Suprapubic skin (tissue), 4 donors: ENCODE measurements at regions not wholly inside any gene's neighbourhood (a gene's known extent, or its start where the extent isn't known, plus 50 kb on each side); places are given as distances from the start of the nearest gene placed in this dataset.

Experiments used
- DNase-seq, 2 donors: peaks; one replicate each; pipeline ENCODE4 v3.0.0-alpha.2; 2019; ENCODE audit warnings: low spot score in 2 of 2
- H3K27ac ChIP-seq: fragments of 200-600 bp; sonication (generic); one replicate; pipeline ENCODE4 v1.5.1; 2019
- H3K27me3 ChIP-seq: fragments of 200-600 bp; sonication (generic); one replicate; pipeline ENCODE4 v1.5.1; 2019
- H3K36me3 ChIP-seq: fragments of 200-600 bp; sonication (generic); one replicate; pipeline ENCODE4 v1.5.1; 2019
- H3K4me1 ChIP-seq: fragments of 200-600 bp; sonication (generic); one replicate; pipeline ENCODE4 v1.5.1; 2019
- H3K4me3 ChIP-seq: fragments of 200-600 bp; sonication (generic); one replicate; pipeline ENCODE4 v1.5.1; 2019; ENCODE audit warnings: mild to moderate bottlenecking
- H3K9me3 ChIP-seq: fragments of 200-600 bp; sonication (generic); one replicate; pipeline ENCODE4 v1.5.1; 2019
- EP300 ChIP-seq: sonication (generic); formaldehyde crosslinking; IDR thresholded peaks from one replicate; pipeline ENCODE4 v1.6.1; 2017; ENCODE audit warnings: antibody characterized with exemption
- POLR2A ChIP-seq, 2 donors: fragments of 450-650 bp; IDR thresholded peaks; one replicate each; pipeline ENCODE4 v1.6.1; 2017; ENCODE audit warnings: antibody characterized with exemption in 2 of 2, mild to moderate bottlenecking in 2 of 2, moderate library complexity in 2 of 2
- POLR2AphosphoS5 ChIP-seq, 3 donors: sonication (generic); formaldehyde crosslinking; IDR thresholded peaks; one replicate each; pipeline ENCODE4 v1.6.1; 2017; ENCODE audit warnings: antibody characterized with exemption in 3 of 3
- WGBS: methylation state at CpG from one replicate; pipeline ENCODE4 v1.1.5; 2018; 5-methylcytosine and 5-hydroxymethylcytosine counted together
- TF ChIP-seq, protein P1 (sequence below), 2 donors: fragments of 200-600 bp in 1 of 2; fragments of 450-650 bp in 1 of 2; sonication (generic) in 1 of 2; IDR thresholded peaks; one replicate each; pipeline ENCODE4 v1.5.1; 2016 to 2019; ENCODE audit warnings: antibody characterized with exemption in 2 of 2, mild to moderate bottlenecking in 1 of 2, moderate library complexity in 1 of 2

DNA sequence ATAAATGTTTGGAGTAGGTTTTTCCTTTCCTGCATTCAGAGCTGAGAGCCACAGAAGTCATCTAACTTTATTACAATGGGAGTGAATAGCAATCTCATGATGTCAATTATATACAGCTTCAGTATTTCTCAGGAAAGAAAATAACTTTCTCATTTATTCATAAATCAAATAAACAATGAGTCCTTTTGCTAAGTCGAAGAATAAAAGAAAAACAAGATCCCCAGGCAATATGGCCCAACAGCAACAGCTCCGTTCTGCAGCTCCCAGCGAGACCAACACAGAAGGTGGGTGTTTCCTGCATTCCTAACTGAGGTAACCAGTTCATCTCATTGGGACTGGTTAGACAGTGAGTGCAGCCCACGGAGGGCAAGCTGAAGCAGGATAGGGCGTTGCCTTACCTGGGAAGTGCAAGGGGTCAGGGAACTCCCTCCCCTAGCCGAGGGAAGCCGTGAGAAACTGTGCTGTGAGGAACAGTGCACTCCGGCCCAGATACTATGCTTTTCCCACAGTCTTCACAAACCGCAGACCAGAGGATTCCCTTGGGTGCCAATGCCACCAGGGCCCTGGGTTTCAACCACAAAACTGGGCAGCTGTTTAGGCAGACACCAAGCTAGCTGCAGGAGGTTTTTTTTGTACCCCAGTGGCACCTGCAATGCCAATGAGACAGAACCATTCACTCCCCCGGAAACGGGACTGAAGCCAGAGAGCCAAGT, 128.2 kb downstream of the SLITRK1 start:
- no peak overlapping the region for H3K4me3 ChIP-seq
- WGBS = 76% methylated on average over 10 of the region's 11 CpGs
- no peaks in the 10 kb centered on the region for H3K9me3 ChIP-seq
- no peaks in the 10 kb centered on the region for H3K27me3 ChIP-seq
- no peaks in the 10 kb centered on the region for H3K4me1 ChIP-seq
- DNase-seq = no peak
- no peaks in the 10 kb centered on the region for H3K36me3 ChIP-seq
- TF ChIP-seq EP300 = no peak
- TF ChIP-seq, protein P1, sequence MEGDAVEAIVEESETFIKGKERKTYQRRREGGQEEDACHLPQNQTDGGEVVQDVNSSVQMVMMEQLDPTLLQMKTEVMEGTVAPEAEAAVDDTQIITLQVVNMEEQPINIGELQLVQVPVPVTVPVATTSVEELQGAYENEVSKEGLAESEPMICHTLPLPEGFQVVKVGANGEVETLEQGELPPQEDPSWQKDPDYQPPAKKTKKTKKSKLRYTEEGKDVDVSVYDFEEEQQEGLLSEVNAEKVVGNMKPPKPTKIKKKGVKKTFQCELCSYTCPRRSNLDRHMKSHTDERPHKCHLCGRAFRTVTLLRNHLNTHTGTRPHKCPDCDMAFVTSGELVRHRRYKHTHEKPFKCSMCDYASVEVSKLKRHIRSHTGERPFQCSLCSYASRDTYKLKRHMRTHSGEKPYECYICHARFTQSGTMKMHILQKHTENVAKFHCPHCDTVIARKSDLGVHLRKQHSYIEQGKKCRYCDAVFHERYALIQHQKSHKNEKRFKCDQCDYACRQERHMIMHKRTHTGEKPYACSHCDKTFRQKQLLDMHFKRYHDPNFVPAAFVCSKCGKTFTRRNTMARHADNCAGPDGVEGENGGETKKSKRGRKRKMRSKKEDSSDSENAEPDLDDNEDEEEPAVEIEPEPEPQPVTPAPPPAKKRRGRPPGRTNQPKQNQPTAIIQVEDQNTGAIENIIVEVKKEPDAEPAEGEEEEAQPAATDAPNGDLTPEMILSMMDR (IDR thresholded peaks at IDR 0.05) = no peak
- TF ChIP-seq POLR2A (IDR thresholded peaks at IDR 0.05) = no peak
- no peak for TF ChIP-seq POLR2AphosphoS5 (IDR thresholded peaks at IDR 0.05)
- H3K27ac ChIP-seq = no peak overlapping the region

DNA sequence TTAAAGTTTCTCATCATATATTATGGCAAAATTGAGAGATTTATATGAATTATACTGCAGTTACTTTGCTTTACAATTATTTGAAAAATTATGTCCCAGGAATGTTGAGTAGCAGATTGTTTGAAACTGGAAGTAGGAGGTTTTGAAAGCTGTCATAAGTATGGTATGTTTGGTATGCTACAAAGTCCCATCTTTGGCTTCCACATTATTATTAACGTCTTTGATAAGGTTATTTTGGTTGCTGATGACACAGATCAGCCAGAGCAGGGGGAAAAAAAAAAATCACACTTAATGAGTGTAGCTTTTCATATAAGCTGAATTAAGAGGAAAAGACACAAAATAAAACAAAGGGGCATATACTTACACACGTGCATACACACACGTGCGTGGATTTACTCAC, 130.1 kb downstream of the SLITRK1 start:
- 60% methylated on average over 4 of the region's 4 CpGs for WGBS
- Histone ChIP-seq H3K27ac (no peak overlapping the region), H3K4me3 (no peak overlapping the region), H3K4me1 (no peaks in the 10 kb centered on the region), H3K9me3 (no peaks in the 10 kb centered on the region), H3K36me3 (no peaks in the 10 kb centered on the region), H3K27me3 (no peaks in the 10 kb centered on the region)
- no peak for TF ChIP-seq EP300
- no peak for TF ChIP-seq POLR2AphosphoS5 (IDR thresholded peaks at IDR 0.05)
- TF ChIP-seq POLR2A (IDR thresholded peaks at IDR 0.05) = no peak
- DNase-seq = no peak

DNA sequence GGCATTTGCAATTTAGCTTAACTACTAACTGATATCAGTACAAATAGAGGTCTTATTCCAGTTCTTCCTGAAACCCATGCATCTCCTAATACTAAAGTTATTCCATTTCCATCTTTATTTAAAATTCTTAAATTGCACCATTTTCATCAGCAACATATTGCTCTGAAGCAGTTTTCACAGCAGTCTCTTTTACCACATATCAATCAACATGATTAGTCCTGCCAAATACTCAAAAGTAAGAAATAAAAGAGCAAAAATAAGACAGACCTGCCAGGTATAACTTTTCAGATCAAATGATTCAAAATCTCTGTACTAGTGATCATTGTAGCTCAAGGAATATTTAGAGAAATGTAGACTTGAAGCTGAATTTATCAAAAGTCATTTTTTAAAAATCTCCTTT, 141.7 kb downstream of the SLITRK1 start:
- H3K9me3 ChIP-seq = no peaks in the 10 kb centered on the region
- H3K27me3 ChIP-seq = no peaks in the 10 kb centered on the region
- TF ChIP-seq EP300 (no peak), POLR2A (IDR thresholded peaks at IDR 0.05) (no peak), POLR2AphosphoS5 (IDR thresholded peaks at IDR 0.05) (no peak)
- TF ChIP-seq, protein P1 (IDR thresholded peaks at IDR 0.05) = no peak
- no peak overlapping the region for H3K27ac ChIP-seq
- DNase-seq = no peak
- H3K36me3 ChIP-seq = no peaks in the 10 kb centered on the region
- no peaks in the 10 kb centered on the region for H3K4me1 ChIP-seq
- no peak overlapping the region for H3K4me3 ChIP-seq

GRCh38 chr13:83738407-83738806, 143.9 kb downstream of the SLITRK1 start:
- Histone ChIP-seq H3K27me3 (no peaks in the 10 kb centered on the region), H3K4me1 (no peaks in the 10 kb centered on the region), H3K36me3 (no peaks in the 10 kb centered on the region), H3K4me3 (no peak overlapping the region), H3K9me3 (no peaks in the 10 kb centered on the region), H3K27ac (no peak overlapping the region)
- WGBS = 90% methylated on average over 4 of the region's 4 CpGs
- DNase-seq = no peak
- no peak for TF ChIP-seq EP300
- TF ChIP-seq POLR2AphosphoS5 (IDR thresholded peaks at IDR 0.05) = no peak
- TF ChIP-seq POLR2A (IDR thresholded peaks at IDR 0.05) = no peak
- TF ChIP-seq, protein P1 (IDR thresholded peaks at IDR 0.05) = no peak

DNA sequence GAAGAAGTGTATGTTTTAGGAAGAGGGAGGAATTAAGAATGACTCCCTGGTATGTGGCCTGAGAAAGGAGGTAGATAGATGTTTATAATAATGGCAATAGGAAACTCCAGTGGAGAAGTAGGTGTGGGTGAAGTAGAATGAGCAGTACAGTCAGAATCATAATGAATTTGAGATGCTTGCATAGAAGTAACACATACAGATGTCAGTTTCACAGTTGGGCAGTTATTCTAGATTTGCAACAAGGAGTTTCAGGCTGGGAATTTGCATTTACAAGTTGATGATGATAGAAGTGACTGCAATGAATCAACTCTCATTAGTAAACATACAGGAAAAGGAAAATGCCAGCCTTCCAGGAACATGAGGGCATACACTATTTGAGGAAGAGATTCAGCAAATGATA, 149.0 kb downstream of the SLITRK1 start:
- H3K36me3 ChIP-seq = no peaks in the 10 kb centered on the region
- H3K9me3 ChIP-seq = no peaks in the 10 kb centered on the region
- no peak overlapping the region for H3K4me3 ChIP-seq
- TF ChIP-seq, protein P1 (IDR thresholded peaks at IDR 0.05) = no peak
- no peak for TF ChIP-seq POLR2AphosphoS5 (IDR thresholded peaks at IDR 0.05)
- TF ChIP-seq EP300 = no peak
- no peak for TF ChIP-seq POLR2A (IDR thresholded peaks at IDR 0.05)
- H3K27ac ChIP-seq = no peak overlapping the region
- H3K27me3 ChIP-seq = no peaks in the 10 kb centered on the region
- no peak for DNase-seq
- no peaks in the 10 kb centered on the region for H3K4me1 ChIP-seq

GRCh38 chr13:83732755-83733154, 149.5 kb downstream of the SLITRK1 start:
- no peaks in the 10 kb centered on the region for H3K36me3 ChIP-seq
- H3K27me3 ChIP-seq = no peaks in the 10 kb centered on the region
- no peak for TF ChIP-seq POLR2AphosphoS5 (IDR thresholded peaks at IDR 0.05)
- TF ChIP-seq, protein P1 (IDR thresholded peaks at IDR 0.05) = no peak
- no peak for TF ChIP-seq EP300
- no peak for TF ChIP-seq POLR2A (IDR thresholded peaks at IDR 0.05)
- WGBS = 78% methylated on average over 3 of the region's 3 CpGs
- H3K27ac ChIP-seq = no peak overlapping the region
- DNase-seq = no peak
- no peak overlapping the region for H3K4me3 ChIP-seq
- H3K9me3 ChIP-seq = no peaks in the 10 kb centered on the region
- no peaks in the 10 kb centered on the region for H3K4me1 ChIP-seq
